ENCODE measurements at regions not wholly inside any gene's neighbourhood (a gene's known extent, or its start where the extent isn't known, plus 50 kb on each side); places are given as distances from the start of the nearest gene placed in this dataset.
A peak's percentile ranks its signal among the peaks of the same experiment; 100 is the strongest.

DNA sequence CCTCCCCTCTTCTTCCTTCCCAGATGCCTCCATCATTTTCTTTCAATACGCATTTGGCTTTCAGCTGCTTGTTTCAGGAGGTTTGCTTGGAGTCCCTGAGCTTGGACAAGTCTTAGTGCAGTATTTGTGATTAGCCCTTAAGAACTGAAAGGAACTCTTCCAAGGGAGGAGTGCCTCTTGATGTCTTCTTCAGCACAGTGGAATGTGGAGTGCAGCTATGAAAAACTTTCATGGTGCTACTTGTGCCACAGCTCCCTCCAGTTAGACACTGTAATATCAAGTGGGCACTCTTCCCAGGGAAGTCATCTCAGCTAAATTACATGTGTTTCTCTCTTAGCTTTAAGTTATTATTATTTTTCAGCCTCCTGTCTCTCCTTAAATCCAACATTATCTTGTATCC lies 173.1 kb downstream of the NECTIN3 start:
- Mint-ChIP-seq H3K27ac (no peak overlapping the region), H3K9me3 (peaks cover 5% of the 10 kb centered on the region), H3K4me3 (no peak overlapping the region), H3K4me1 (ENCODE audit: low read depth) (peaks cover 15% of the 10 kb centered on the region), H3K27me3 (no peaks in the 10 kb centered on the region), H3K36me3 (ENCODE audit: low read depth) (peaks cover 9% of the 10 kb centered on the region)
- no peak for DNase-seq

DNA sequence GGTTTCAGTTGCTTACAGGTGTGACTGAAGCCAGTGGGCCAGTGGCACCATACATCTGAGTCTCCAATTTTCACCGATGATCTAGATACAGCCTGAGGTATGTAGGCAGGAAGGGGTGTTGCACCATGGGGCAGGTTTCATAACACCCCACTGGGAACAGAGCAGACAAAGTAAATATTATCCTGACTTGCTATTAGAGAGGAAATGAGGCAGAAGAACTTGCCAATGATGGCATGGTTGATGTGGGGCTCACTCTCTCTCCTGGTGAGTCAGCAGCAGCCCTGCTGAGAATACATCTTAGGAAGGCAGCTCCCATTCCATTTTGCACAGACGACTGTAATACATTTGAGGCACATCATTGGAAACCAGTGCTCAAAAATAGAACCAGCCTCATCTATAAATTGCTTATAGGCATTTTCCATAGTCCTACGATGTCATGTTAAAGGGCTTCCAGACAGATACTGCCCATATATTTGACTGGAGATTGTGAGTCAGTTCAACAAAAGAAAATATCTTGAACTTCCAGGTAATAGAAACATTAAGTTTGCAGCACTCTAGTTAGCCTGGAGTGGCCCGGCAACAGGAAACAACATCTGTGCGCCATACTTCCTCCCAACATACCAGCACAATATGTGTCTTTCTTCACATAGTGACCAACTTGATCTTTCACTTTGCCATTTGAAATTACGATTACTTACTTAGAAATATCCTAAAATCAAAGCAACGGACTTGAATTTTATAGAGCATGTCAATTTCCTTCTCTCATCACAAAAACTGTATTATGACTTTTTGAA lies 175.5 kb downstream of the NECTIN3 start:
- H3K27ac Mint-ChIP-seq, result no peak overlapping the region
- no peaks in the 10 kb centered on the region for H3K27me3 Mint-ChIP-seq
- H3K36me3 Mint-ChIP-seq (ENCODE audit: low read depth), result peaks cover 4% of the 10 kb centered on the region
- peaks cover 10% of the 10 kb centered on the region for H3K4me1 Mint-ChIP-seq (ENCODE audit: low read depth)
- DNase-seq, result no peak
- H3K9me3 Mint-ChIP-seq, result no peaks in the 10 kb centered on the region
- H3K4me3 Mint-ChIP-seq, result no peak overlapping the region

DNA sequence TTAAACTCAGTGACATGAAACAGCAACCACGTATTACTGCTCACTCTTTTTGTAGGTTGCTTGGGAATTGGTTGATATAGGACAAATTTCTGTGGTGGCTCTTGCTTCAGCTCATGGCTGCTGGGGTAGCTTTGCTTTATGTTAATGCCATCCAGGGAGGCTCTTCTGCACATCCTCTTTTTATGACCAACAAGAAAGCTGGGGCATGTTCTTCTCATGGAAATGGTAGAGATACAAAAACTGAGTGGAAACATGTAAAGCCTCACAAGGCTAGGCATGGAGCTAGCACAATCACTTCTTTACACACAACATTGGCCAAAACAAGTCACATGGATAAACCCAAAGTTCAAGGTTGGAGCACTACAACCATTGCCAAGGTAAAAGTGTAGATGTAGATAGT lies 176.8 kb downstream of the NECTIN3 start:
- Mint-ChIP-seq H3K27ac (no peak overlapping the region), H3K9me3 (no peaks in the 10 kb centered on the region), H3K4me3 (no peak overlapping the region), H3K4me1 (ENCODE audit: low read depth) (peaks cover 15% of the 10 kb centered on the region), H3K36me3 (ENCODE audit: low read depth) (peaks cover 2% of the 10 kb centered on the region), H3K27me3 (no peaks in the 10 kb centered on the region)
- DNase-seq, result no peak

DNA sequence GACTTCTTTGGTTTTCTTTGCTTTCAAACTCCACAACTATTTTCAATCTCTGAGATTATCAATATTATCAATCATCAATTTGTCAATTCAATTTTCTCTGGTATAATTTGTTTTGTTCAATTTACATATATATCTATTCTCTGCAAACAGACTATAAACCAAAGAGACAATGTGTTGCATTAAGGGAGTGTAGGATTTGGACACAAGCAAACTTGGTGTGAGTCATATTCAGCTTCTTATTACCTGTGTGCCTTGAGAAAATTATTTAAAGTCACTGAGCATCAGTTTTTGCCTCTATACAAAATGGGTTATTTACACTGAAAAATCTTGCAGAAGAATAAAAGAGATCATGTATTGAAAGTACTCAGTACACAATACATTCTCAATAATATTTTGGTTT lies 177.8 kb downstream of the NECTIN3 start:
- H3K9me3 Mint-ChIP-seq, result no peaks in the 10 kb centered on the region

DNA sequence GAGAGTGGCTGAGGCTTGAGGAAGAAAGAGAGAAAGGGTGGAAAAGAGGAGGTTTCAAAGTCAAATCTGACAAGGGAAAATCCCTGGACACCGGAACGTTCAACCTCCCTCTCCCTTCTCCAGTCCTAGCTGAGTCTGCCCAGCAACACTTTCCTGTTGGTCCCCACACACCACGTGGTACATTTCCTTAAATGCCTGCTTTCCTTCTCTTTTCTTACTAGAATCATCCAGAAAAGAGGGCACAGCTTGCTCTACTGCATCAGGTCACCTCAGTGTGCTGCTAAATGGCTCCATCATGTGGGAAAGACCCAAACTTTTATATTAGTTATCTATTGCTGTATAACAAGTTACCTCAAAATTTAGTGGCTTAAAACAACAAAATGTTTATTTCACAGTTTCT lies 181.2 kb downstream of the NECTIN3 start:
- no peak overlapping the region for H3K27ac Mint-ChIP-seq
- no peaks in the 10 kb centered on the region for H3K9me3 Mint-ChIP-seq
- peaks cover 23% of the 10 kb centered on the region for H3K4me1 Mint-ChIP-seq (ENCODE audit: low read depth)
- no peaks in the 10 kb centered on the region for H3K27me3 Mint-ChIP-seq
- H3K36me3 Mint-ChIP-seq (ENCODE audit: low read depth), result no peaks in the 10 kb centered on the region
- no peak overlapping the region for H3K4me3 Mint-ChIP-seq
- no peak for DNase-seq

More for the DNA sequence above, 177.8 kb downstream of the NECTIN3 start:
- no peaks in the 10 kb centered on the region for H3K36me3 Mint-ChIP-seq (ENCODE audit: low read depth)
- no peak overlapping the region for H3K4me3 Mint-ChIP-seq
- peaks cover 24% of the 10 kb centered on the region for H3K4me1 Mint-ChIP-seq (ENCODE audit: low read depth)
- DNase-seq, result no peak
- no peaks in the 10 kb centered on the region for H3K27me3 Mint-ChIP-seq
- no peak overlapping the region for H3K27ac Mint-ChIP-seq

DNA sequence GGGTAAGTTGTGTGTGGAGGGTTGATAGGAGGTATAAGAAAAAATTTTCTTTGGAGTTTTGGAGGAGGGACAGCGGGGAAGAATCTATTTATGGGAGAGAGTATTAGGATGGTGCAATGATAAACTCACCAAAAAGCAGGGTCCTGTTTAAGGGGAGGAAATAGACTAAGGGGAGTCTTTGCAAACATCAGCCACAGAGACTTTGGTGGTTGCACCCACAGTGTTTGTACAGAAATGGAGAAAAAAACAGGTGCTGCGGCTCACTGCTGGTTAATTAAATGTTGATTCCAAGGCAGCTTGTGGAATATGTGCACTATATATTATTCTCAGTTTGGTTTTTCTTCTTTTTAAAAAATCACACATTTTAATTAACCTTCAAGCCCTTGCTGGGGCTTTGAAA lies 182.1 kb downstream of the NECTIN3 start:
- Mint-ChIP-seq H3K9me3 (no peaks in the 10 kb centered on the region), H3K36me3 (ENCODE audit: low read depth) (no peaks in the 10 kb centered on the region), H3K4me1 (ENCODE audit: low read depth) (peaks cover 20% of the 10 kb centered on the region), H3K27ac (no peak overlapping the region), H3K4me3 (no peak overlapping the region), H3K27me3 (peaks cover 3% of the 10 kb centered on the region)
- no peak for DNase-seq

DNA sequence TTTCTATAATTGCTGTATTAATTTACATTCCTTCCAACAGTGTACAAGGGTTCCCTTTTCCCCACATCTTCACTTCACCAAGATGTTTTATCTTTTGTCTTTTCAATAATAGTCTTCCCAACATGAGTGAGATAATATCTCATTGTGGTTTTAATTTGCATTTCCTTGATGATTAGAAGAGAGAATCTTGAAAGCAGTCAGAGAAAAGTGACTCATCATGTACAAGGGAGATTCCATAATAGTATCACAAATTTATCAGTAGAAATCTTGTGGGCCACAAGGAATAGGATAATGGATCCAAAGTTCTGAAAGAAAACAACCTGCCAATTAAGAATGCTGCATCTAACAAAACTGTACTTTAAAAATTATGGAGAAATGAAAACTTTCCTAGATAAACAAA lies 189.3 kb downstream of the NECTIN3 start:
- Mint-ChIP-seq H3K9me3 (peaks cover 6% of the 10 kb centered on the region), H3K4me3 (no peak overlapping the region), H3K36me3 (ENCODE audit: low read depth) (no peaks in the 10 kb centered on the region), H3K27me3 (peaks cover 6% of the 10 kb centered on the region), H3K4me1 (ENCODE audit: low read depth) (peaks cover 20% of the 10 kb centered on the region), H3K27ac (peak overlapping the region; percentile 27)
- no peak for DNase-seq

DNA sequence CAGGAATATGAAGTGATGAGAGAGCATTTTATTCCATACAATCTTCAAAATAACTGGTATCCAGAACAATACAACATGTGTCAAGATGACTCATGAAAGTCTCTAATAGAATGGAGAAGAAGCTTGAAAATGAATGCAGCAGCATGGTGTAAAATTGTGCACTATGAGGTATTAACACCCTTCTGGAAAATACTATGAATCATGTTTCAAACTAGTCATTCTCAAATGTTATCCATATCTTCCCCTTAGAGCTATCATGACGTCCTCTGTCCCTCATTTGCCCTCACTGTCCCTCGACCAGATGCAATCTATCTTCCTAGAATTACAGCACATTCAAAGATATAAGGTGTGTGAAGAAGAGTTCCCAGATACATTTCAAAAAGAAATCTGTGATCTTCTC lies 198.2 kb downstream of the NECTIN3 start:
- Mint-ChIP-seq H3K36me3 (ENCODE audit: low read depth) (no peaks in the 10 kb centered on the region), H3K4me1 (ENCODE audit: low read depth) (peaks cover 12% of the 10 kb centered on the region), H3K9me3 (peaks cover 3% of the 10 kb centered on the region), H3K27ac (no peak overlapping the region), H3K27me3 (no peaks in the 10 kb centered on the region), H3K4me3 (no peak overlapping the region)
- no peak for DNase-seq

DNA sequence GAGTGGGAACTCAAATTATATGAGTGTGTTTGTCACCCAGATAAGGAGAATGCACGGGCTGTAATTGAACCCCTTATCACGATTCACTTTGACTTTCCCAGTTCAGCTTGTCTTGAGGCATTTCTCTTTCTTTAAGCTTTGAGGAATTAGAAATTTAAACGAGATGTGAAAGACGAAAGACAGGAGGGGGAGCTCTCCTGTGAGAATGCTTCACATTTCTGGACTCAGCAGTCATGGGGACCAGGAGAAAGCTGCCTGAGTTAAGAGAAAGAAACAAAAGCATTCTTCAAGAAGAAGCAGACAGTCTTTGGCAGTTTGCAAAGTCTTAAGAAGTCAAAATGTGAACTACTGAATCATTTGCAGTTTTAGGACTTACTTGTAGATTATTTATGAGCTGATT lies 205.6 kb downstream of the NECTIN3 start:
- no peaks in the 10 kb centered on the region for H3K36me3 Mint-ChIP-seq (ENCODE audit: low read depth)
- H3K27ac Mint-ChIP-seq, result no peak overlapping the region
- no peak for DNase-seq
- no peaks in the 10 kb centered on the region for H3K9me3 Mint-ChIP-seq
- no peaks in the 10 kb centered on the region for H3K27me3 Mint-ChIP-seq
- H3K4me1 Mint-ChIP-seq (ENCODE audit: low read depth), result peaks cover 23% of the 10 kb centered on the region
- H3K4me3 Mint-ChIP-seq, result no peak overlapping the region

DNA sequence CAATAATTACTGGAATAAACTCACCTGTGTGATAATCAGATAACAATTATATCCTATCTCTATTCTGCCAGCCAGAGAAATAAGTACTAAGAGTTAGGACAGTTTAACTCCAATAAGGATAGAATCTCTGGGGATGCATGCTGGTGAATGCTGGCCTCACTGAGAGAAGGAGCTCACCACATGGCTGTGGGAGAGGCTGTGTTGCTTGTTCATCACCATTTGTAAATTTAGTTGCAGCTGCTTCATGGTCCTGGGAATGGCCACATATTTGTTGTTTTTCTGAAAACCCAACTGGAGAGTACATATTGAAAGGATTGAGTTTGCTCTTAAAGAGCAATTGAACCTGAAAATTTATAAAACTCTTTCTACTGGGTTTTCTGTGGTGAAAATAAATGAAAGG lies 207.3 kb downstream of the NECTIN3 start:
- Mint-ChIP-seq H3K27ac (no peak overlapping the region), H3K36me3 (ENCODE audit: low read depth) (no peaks in the 10 kb centered on the region), H3K9me3 (no peaks in the 10 kb centered on the region), H3K27me3 (no peaks in the 10 kb centered on the region), H3K4me1 (ENCODE audit: low read depth) (peaks cover 37% of the 10 kb centered on the region), H3K4me3 (no peak overlapping the region)
- DNase-seq, result no peak

DNA sequence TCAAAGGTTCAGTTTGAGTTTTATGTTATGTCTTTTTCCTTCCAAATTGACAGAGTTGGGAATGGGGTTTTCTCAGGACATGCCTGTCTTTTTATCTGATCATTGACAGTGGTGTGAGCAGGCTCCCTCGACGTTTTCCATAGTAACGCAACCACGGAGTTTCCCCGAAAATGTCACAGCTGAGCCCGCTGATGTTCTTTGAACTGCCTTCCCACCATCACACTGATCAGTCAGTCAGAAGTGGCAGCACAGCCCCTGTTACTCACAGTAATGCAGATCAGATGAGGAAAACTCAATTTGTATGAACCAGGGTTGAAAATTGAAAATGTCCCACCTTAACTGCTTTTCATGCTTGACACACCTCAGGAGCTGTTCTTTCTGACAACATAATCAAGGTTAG lies 210.4 kb downstream of the NECTIN3 start:
- H3K4me1 Mint-ChIP-seq (ENCODE audit: low read depth), result peaks cover 43% of the 10 kb centered on the region
- H3K27me3 Mint-ChIP-seq, result no peaks in the 10 kb centered on the region
- no peaks in the 10 kb centered on the region for H3K36me3 Mint-ChIP-seq (ENCODE audit: low read depth)
- H3K27ac Mint-ChIP-seq, result no peak overlapping the region
- no peak for DNase-seq
- H3K9me3 Mint-ChIP-seq, result no peaks in the 10 kb centered on the region
- H3K4me3 Mint-ChIP-seq, result no peak overlapping the region

DNA sequence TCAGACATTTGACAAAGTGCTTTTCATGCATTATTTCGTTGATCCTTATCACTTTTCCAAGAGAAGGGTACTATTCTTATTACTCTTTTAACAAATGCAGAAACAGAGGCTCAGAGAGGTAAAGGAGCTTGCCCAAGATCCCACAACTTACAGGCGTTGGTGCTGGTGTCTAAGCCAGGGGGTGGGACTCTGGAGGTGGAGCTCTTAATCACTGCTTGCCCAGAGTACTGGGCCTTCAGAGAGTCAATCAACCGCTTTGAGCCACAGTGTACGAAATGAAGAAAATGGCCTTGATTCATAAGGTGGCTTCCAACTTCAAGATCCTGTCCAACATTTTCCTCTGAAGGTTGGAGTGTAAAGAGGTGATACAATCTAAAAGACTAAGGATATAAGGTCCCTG lies 211.5 kb downstream of the NECTIN3 start:
- Mint-ChIP-seq H3K27ac (no peak overlapping the region), H3K36me3 (ENCODE audit: low read depth) (no peaks in the 10 kb centered on the region), H3K27me3 (no peaks in the 10 kb centered on the region), H3K4me3 (no peak overlapping the region), H3K4me1 (ENCODE audit: low read depth) (peaks cover 34% of the 10 kb centered on the region), H3K9me3 (no peaks in the 10 kb centered on the region)
- no peak for DNase-seq

DNA sequence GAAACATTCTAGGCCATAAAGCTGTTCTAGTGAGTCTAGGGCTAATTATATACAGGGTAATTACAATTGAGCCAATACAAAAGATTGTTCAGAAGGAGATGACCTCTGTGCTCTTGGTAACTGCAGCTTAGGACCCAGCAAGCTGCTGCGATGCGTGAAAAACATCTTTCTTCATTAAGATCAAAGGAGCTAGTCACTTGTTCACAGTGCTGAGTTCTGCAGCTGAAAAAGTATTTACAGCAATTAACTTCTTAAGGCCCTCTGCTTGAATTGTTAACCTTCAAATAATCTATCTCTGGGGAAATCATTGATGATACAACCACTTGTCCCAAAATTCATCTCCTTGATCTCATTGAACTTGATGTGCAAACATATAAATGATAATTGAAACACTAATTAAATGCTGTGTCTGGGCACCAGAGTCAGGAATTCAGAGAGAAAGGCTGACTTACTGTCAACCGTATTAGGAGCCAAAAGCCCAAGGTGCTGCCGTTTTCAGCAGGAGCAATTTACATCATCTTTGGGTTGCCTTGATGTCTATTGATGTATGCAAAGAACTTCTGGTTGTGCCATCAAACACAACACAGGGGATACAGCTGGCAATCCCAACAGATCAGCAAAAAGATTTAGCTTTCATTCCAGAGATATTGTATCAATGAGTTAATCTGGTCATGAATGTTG lies 213.0 kb downstream of the NECTIN3 start:
- Mint-ChIP-seq H3K36me3 (ENCODE audit: low read depth) (no peaks in the 10 kb centered on the region), H3K9me3 (no peaks in the 10 kb centered on the region), H3K27me3 (no peaks in the 10 kb centered on the region), H3K4me1 (ENCODE audit: low read depth) (peaks cover 34% of the 10 kb centered on the region), H3K4me3 (no peak overlapping the region), H3K27ac (no peak overlapping the region)
- no peak for DNase-seq

DNA sequence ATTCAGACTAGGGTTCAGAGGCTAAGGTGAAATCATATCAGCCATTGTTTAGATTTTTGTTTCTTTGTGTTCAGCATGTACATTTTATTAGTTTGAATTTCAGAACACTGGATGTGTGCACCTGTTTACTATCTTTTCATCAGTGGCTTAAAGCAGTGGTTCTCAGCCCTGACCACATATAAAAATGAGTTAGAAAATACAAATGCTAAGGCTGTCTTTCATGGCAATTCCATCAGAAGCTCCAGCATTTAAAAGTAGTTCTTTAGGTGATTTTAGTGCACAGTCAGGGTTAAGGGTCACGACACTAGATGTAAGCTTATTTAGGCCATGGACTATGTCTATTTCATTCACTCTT lies 213.5 kb downstream of the NECTIN3 start:
- H3K36me3 Mint-ChIP-seq (ENCODE audit: low read depth), result no peaks in the 10 kb centered on the region
- H3K27me3 Mint-ChIP-seq, result no peaks in the 10 kb centered on the region
- no peak overlapping the region for H3K27ac Mint-ChIP-seq

DNA sequence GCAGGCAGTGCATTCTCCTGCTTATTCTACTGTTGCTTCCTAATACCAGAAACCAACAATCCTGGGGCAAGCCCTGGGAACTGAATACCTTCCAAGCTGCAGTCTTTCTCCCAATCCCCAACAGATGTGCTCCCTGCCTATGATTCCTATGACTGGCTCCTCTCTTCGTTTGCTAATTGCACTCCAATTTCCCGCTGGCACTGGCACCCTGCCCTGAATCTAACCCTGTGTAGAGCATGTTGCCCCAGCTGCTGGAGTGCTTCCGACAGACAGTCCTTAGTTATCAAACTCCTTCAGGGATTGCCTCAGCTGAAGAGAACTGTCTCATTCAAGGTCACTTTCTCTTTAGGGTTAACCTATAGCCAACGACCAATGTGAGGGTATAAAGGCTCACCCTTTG lies 214.1 kb downstream of the NECTIN3 start:
- no peaks in the 10 kb centered on the region for H3K9me3 Mint-ChIP-seq
- H3K4me1 Mint-ChIP-seq (ENCODE audit: low read depth), result peaks cover 34% of the 10 kb centered on the region
- H3K4me3 Mint-ChIP-seq, result no peak overlapping the region
- no peaks in the 10 kb centered on the region for H3K36me3 Mint-ChIP-seq (ENCODE audit: low read depth)
- H3K27me3 Mint-ChIP-seq, result no peaks in the 10 kb centered on the region
- H3K27ac Mint-ChIP-seq, result no peak overlapping the region
- DNase-seq, result no peak

More for the DNA sequence above, 213.5 kb downstream of the NECTIN3 start:
- DNase-seq, result no peak
- Mint-ChIP-seq H3K4me3 (no peak overlapping the region), H3K9me3 (no peaks in the 10 kb centered on the region), H3K4me1 (ENCODE audit: low read depth) (peaks cover 34% of the 10 kb centered on the region)

All from activated T-cell treated with anti-CD3 and anti-CD28 coated beads, Interleukin-2, amount 50 U/mL, for 24 hours (primary cell).